ENCODE measurements at regions not wholly inside any gene's neighbourhood (a gene's known extent, or its start where the extent isn't known, plus 50 kb on each side); places are given as distances from the start of the nearest gene placed in this dataset.

GRCh38 chr6:163717106-163717764 is 302.7 kb downstream of the QKI start:
- Histone ChIP-seq H3K27ac (ENCODE audit: low read depth, low read length) (no peak overlapping the region), H3K4me3 (ENCODE audit: low read depth, low read length) (no peak overlapping the region), H3K4me1 (ENCODE audit: control insufficient read depth, insufficient read depth, low read length) (no peaks in the 10 kb centered on the region), H3K9ac (ENCODE audit: low read depth, low read length) (no peak overlapping the region), H3K9me3 (ENCODE audit: control insufficient read depth, insufficient read depth, low read length) (no peaks in the 10 kb centered on the region), H3K27me3 (ENCODE audit: control insufficient read depth, insufficient read depth, low read length) (no peaks in the 10 kb centered on the region), H3K36me3 (ENCODE audit: control insufficient read depth, insufficient read depth, low read length) (no peaks in the 10 kb centered on the region)

GRCh38 chr6:163716690-163717089 is 302.2 kb downstream of the QKI start:
- Histone ChIP-seq H3K36me3 (ENCODE audit: control insufficient read depth, insufficient read depth, low read length) (no peaks in the 10 kb centered on the region), H3K9ac (ENCODE audit: low read depth, low read length) (no peak overlapping the region), H3K4me1 (ENCODE audit: control insufficient read depth, insufficient read depth, low read length) (no peaks in the 10 kb centered on the region), H3K27me3 (ENCODE audit: control insufficient read depth, insufficient read depth, low read length) (no peaks in the 10 kb centered on the region), H3K27ac (ENCODE audit: low read depth, low read length) (no peak overlapping the region), H3K9me3 (ENCODE audit: control insufficient read depth, insufficient read depth, low read length) (no peaks in the 10 kb centered on the region), H3K4me3 (ENCODE audit: low read depth, low read length) (no peak overlapping the region)

- no peaks in the 10 kb centered on the region for H3K4me1 ChIP-seq (ENCODE audit: control insufficient read depth, insufficient read depth, low read length)
- no peaks in the 10 kb centered on the region for H3K9me3 ChIP-seq (ENCODE audit: control insufficient read depth, insufficient read depth, low read length)
- H3K36me3 ChIP-seq (ENCODE audit: control insufficient read depth, insufficient read depth, low read length), result no peaks in the 10 kb centered on the region
- H3K9ac ChIP-seq (ENCODE audit: low read depth, low read length), result no peak overlapping the region
- H3K27ac ChIP-seq (ENCODE audit: low read depth, low read length), result no peak overlapping the region
- no peak overlapping the region for H3K4me3 ChIP-seq (ENCODE audit: low read depth, low read length)
- no peaks in the 10 kb centered on the region for H3K27me3 ChIP-seq (ENCODE audit: control insufficient read depth, insufficient read depth, low read length)
These were observed 301.3 kb downstream of the QKI start for GRCh38 chr6:163715846-163716245.

GRCh38 chr6:163714179-163714578 is 299.7 kb downstream of the QKI start:
- H3K36me3 ChIP-seq (ENCODE audit: control insufficient read depth, insufficient read depth, low read length), result no peaks in the 10 kb centered on the region
- no peaks in the 10 kb centered on the region for H3K9me3 ChIP-seq (ENCODE audit: control insufficient read depth, insufficient read depth, low read length)
- no peak overlapping the region for H3K9ac ChIP-seq (ENCODE audit: low read depth, low read length)
- H3K4me3 ChIP-seq (ENCODE audit: low read depth, low read length), result no peak overlapping the region
- H3K27me3 ChIP-seq (ENCODE audit: control insufficient read depth, insufficient read depth, low read length), result no peaks in the 10 kb centered on the region
- no peak overlapping the region for H3K27ac ChIP-seq (ENCODE audit: low read depth, low read length)
- H3K4me1 ChIP-seq (ENCODE audit: control insufficient read depth, insufficient read depth, low read length), result no peaks in the 10 kb centered on the region

GRCh38 chr6:163712981-163713380 is 298.5 kb downstream of the QKI start:
- no peak overlapping the region for H3K4me3 ChIP-seq (ENCODE audit: low read depth, low read length)
- H3K4me1 ChIP-seq (ENCODE audit: control insufficient read depth, insufficient read depth, low read length), result no peaks in the 10 kb centered on the region
- no peaks in the 10 kb centered on the region for H3K36me3 ChIP-seq (ENCODE audit: control insufficient read depth, insufficient read depth, low read length)
- no peaks in the 10 kb centered on the region for H3K9me3 ChIP-seq (ENCODE audit: control insufficient read depth, insufficient read depth, low read length)
- no peak overlapping the region for H3K9ac ChIP-seq (ENCODE audit: low read depth, low read length)
- no peak overlapping the region for H3K27ac ChIP-seq (ENCODE audit: low read depth, low read length)
- no peaks in the 10 kb centered on the region for H3K27me3 ChIP-seq (ENCODE audit: control insufficient read depth, insufficient read depth, low read length)

- H3K9ac ChIP-seq (ENCODE audit: low read depth, low read length), result no peak overlapping the region
- H3K27ac ChIP-seq (ENCODE audit: low read depth, low read length), result no peak overlapping the region
These were observed 298.0 kb downstream of the QKI start for GRCh38 chr6:163712566-163712961.

GRCh38 chr6:163711615-163712565 is 297.4 kb downstream of the QKI start:
- H3K9ac ChIP-seq (ENCODE audit: low read depth, low read length), result no peak overlapping the region
- no peak overlapping the region for H3K27ac ChIP-seq (ENCODE audit: low read depth, low read length)
- no peaks in the 10 kb centered on the region for H3K36me3 ChIP-seq (ENCODE audit: control insufficient read depth, insufficient read depth, low read length)
- H3K27me3 ChIP-seq (ENCODE audit: control insufficient read depth, insufficient read depth, low read length), result no peaks in the 10 kb centered on the region
- H3K4me1 ChIP-seq (ENCODE audit: control insufficient read depth, insufficient read depth, low read length), result no peaks in the 10 kb centered on the region
- H3K4me3 ChIP-seq (ENCODE audit: low read depth, low read length), result no peak overlapping the region
- no peaks in the 10 kb centered on the region for H3K9me3 ChIP-seq (ENCODE audit: control insufficient read depth, insufficient read depth, low read length)

More at GRCh38 chr6:163712566-163712961, 298.0 kb downstream of the QKI start:
- Histone ChIP-seq H3K4me3 (ENCODE audit: low read depth, low read length) (no peak overlapping the region), H3K4me1 (ENCODE audit: control insufficient read depth, insufficient read depth, low read length) (no peaks in the 10 kb centered on the region), H3K27me3 (ENCODE audit: control insufficient read depth, insufficient read depth, low read length) (no peaks in the 10 kb centered on the region), H3K9me3 (ENCODE audit: control insufficient read depth, insufficient read depth, low read length) (no peaks in the 10 kb centered on the region), H3K36me3 (ENCODE audit: control insufficient read depth, insufficient read depth, low read length) (no peaks in the 10 kb centered on the region)

- no peaks in the 10 kb centered on the region for H3K4me1 ChIP-seq (ENCODE audit: control insufficient read depth, insufficient read depth, low read length)
- no peaks in the 10 kb centered on the region for H3K36me3 ChIP-seq (ENCODE audit: control insufficient read depth, insufficient read depth, low read length)
- no peak overlapping the region for H3K4me3 ChIP-seq (ENCODE audit: low read depth, low read length)
- no peak overlapping the region for H3K9ac ChIP-seq (ENCODE audit: low read depth, low read length)
- H3K27me3 ChIP-seq (ENCODE audit: control insufficient read depth, insufficient read depth, low read length), result no peaks in the 10 kb centered on the region
- H3K27ac ChIP-seq (ENCODE audit: low read depth, low read length), result no peak overlapping the region
- H3K9me3 ChIP-seq (ENCODE audit: control insufficient read depth, insufficient read depth, low read length), result no peaks in the 10 kb centered on the region
These were observed 296.3 kb downstream of the QKI start for GRCh38 chr6:163710532-163711470.

- no peaks in the 10 kb centered on the region for H3K9me3 ChIP-seq (ENCODE audit: control insufficient read depth, insufficient read depth, low read length)
- no peak overlapping the region for H3K9ac ChIP-seq (ENCODE audit: low read depth, low read length)
- H3K27ac ChIP-seq (ENCODE audit: low read depth, low read length), result no peak overlapping the region
These were observed 295.2 kb downstream of the QKI start for GRCh38 chr6:163709693-163710092.

GRCh38 chr6:163709255-163709654 is 294.7 kb downstream of the QKI start:
- no peak overlapping the region for H3K4me3 ChIP-seq (ENCODE audit: low read depth, low read length)
- H3K27ac ChIP-seq (ENCODE audit: low read depth, low read length), result no peak overlapping the region
- H3K9ac ChIP-seq (ENCODE audit: low read depth, low read length), result no peak overlapping the region
- no peaks in the 10 kb centered on the region for H3K4me1 ChIP-seq (ENCODE audit: control insufficient read depth, insufficient read depth, low read length)
- no peaks in the 10 kb centered on the region for H3K9me3 ChIP-seq (ENCODE audit: control insufficient read depth, insufficient read depth, low read length)
- no peaks in the 10 kb centered on the region for H3K36me3 ChIP-seq (ENCODE audit: control insufficient read depth, insufficient read depth, low read length)
- no peaks in the 10 kb centered on the region for H3K27me3 ChIP-seq (ENCODE audit: control insufficient read depth, insufficient read depth, low read length)

More at GRCh38 chr6:163709693-163710092, 295.2 kb downstream of the QKI start:
- no peak overlapping the region for H3K4me3 ChIP-seq (ENCODE audit: low read depth, low read length)
- H3K36me3 ChIP-seq (ENCODE audit: control insufficient read depth, insufficient read depth, low read length), result no peaks in the 10 kb centered on the region
- no peaks in the 10 kb centered on the region for H3K27me3 ChIP-seq (ENCODE audit: control insufficient read depth, insufficient read depth, low read length)
- no peaks in the 10 kb centered on the region for H3K4me1 ChIP-seq (ENCODE audit: control insufficient read depth, insufficient read depth, low read length)

Measured in HUES48 (cell line).